GOT3 (cell line): ENCODE measurements at regions not wholly inside any gene's neighbourhood (a gene's known extent, or its start where the extent isn't known, plus 50 kb on each side); places are given as distances from the start of the nearest gene placed in this dataset.
"Not testable (repeated sequence)": the region's sequence is repeated elsewhere in the genome, so short reads cannot be mapped to it uniquely, and the experiment has no call there.

ENCODE experiments used
- DNase-seq: peaks from one replicate; lab custom pipeline; 2025; ENCODE audit warnings: mixed read lengths; lab: John Stamatoyannopoulos, UW

DNA sequence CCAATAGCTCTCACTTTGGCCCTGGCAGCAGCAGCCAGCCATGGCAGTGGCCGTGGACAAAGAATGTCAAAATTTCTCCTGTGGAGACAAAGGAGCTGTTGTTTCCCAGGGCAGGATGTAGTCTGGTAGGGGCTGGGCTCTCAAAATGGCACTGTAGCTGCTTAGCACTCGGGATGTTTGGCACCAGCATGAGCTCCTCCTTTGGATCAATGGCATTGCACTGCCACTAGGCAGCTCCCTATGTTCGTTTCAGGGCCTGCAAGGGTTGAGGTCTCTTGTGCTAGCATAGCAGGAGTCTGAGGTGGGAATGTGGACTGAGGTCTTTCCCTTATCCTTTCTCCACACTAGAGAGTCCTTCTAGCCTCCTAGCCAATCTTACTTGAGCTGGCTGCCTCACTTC is 948.8 kb upstream of the FAM98A start:
- no peak for DNase-seq

DNA sequence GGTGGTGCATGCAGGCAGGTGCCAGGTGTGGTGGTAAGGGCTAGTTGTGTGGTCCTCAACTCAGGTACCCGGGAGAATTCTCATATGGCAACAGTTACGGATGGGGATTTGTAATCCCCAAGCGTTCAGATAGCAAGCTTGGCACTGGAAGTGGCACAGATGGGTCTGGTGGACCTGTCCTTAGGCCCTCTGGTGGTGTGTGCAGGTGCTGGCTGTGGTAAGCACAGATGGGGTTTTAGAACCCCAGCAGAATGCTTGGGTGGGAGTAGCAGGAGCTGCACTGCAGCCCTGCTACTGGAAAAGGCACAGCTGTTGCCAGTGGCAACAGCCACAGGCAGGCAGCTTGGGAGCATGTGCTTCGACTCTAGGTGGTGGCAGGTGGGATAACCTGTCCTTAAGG is 948.2 kb upstream of the FAM98A start:
- no peak for DNase-seq

- no peak for DNase-seq
Measured at GRCh38 chr2:34545486-34546136, 946.5 kb upstream of the FAM98A start.

GRCh38 chr2:34534761-34535160 is 935.7 kb upstream of the FAM98A start:
- DNase-seq = no peak

- no peak for DNase-seq
Measured at GRCh38 chr2:34534341-34534740, 935.2 kb upstream of the FAM98A start.

DNA sequence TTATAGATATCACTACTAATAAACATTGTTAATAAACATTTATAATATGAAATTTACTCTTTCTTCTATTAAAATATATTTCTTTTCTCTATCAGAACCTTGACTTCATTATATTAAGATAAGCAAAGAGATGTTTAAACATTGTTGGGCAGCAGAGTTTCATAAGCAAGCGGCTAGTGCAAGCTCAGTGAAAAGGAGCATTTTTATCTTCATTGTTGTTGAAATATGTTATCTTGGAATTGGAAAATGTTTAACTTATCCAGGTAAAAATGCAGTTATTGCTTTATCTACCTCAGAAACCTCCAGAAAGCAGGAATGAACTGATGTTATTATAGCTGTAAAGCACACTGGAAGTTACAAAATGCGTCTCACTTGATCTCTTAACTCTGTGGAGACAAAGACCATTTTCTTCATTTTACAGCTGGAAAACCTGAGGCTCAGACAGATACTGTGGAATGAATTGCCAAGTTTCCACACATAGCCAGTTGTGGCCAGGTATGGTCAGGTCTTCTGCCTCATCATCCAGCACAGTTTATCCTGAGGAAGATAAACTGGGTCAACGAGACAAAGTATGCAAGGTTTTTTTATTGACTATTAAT is 934.6 kb upstream of the FAM98A start:
- DNase-seq = no peak

GRCh38 chr2:34529965-34530364 is 930.9 kb upstream of the FAM98A start:
- DNase-seq = no peak

- no peak for DNase-seq
Measured at GRCh38 chr2:34523958-34524514, 924.9 kb upstream of the FAM98A start.

- no peak for DNase-seq
Measured at GRCh38 chr2:34519659-34520058, 920.6 kb upstream of the FAM98A start.

GRCh38 chr2:34498561-34498960 is 899.5 kb upstream of the FAM98A start:
- no peak for DNase-seq

DNA sequence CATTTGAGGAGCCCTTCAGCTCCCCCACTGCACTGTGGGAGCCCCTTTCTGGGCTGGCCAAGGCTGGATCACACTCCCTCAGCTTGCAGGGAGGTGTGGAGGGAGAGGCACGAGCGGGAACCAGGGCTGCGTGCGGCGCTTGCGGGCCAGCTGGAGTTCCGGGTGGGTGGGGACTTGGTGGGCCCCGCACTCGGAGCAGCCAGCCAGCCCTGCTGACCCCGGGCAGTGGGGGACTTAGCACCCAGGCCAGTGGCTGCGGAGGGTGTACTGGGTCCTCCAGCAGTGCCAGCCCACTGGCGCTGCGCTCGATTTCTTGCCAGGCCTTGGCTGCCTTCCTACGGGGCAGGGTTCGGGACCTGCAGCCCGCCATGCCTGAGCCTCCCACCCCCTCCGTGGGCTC is 895.1 kb upstream of the FAM98A start:
- DNase-seq = not testable (repeated sequence)

DNA sequence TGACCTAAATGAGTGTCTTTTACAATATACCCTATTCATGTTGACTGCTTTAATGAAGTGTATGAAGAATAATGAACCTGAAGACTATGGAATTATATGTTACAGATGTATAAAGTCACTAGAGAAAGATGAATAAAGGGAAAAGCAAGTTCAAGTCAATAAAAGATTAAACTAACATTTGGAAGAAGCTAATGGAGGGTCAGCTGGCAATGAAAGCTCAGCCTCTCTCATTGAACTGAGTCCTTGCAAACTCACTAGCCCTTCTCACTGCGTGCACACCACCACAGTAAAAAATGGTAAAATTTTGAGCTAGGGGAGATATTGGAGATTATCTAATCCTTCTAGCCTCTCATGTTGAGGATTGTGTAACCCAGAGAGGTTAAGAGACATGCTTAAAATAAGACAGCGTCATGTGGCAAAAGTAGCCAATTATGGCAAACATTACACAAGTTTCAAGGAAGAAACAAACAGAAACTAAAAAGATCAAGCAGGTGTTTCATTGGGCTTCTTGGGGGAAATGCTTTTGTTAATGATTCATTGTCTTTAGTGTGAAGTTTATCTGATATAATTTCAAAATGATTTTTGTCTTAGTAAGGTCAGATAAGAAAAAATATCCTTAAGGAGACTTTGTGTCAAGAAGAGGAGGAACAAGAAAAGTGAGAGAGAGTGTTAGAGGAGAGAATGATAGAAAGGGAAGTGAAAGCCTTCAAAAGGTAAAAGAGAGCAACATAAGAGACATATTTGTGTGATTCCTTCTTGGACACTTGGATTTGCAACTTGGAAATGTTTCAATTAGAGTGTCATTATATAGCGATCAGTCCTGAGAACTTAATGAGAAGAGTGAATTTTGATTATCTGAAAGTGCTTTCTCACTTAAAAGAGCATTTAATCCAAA is 893.7 kb upstream of the FAM98A start:
- DNase-seq = no peak

GRCh38 chr2:34486965-34487364 is 887.9 kb upstream of the FAM98A start:
- no peak for DNase-seq

DNA sequence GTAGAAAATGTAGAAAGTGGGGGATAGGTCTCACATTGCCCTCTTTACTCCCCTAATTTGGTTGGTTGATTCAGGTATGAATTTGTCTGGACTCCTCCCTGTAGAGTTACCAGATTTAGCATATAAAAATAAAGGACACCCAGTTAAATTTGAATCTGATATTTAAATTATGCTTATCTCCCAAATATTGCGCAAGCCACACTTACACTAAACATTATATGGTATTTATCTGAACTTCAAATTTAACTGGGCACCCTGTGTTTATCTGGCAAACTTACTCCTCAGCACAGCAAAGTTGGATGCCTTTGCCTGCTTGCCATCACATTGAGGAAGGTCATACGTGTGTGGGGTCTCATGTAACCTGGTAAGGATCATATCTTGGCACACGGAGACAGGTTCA is 882.4 kb upstream of the FAM98A start:
- DNase-seq = no peak

DNA sequence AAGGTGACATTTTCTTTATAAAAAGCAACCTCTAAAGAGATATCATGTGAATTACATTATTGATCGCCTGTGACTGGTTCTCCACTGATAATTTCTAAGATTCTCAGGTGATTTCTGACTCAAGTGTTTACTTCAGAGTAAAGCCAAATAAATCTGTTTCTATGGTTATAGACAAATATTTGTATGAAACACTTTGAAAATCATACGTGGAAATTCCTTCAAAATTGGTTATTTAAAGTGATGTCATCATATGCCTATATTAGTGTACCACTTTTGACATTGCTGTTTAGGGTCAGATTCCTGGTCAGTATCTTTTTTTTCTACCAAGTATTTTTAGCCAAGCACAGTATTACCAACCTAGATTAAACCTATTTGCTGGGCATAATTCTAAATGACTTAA is 881.3 kb upstream of the FAM98A start:
- DNase-seq = no peak

- no peak for DNase-seq
Measured at GRCh38 chr2:34475156-34475555, 876.1 kb upstream of the FAM98A start.

GRCh38 chr2:34474646-34475045 is 875.5 kb upstream of the FAM98A start:
- no peak for DNase-seq

DNA sequence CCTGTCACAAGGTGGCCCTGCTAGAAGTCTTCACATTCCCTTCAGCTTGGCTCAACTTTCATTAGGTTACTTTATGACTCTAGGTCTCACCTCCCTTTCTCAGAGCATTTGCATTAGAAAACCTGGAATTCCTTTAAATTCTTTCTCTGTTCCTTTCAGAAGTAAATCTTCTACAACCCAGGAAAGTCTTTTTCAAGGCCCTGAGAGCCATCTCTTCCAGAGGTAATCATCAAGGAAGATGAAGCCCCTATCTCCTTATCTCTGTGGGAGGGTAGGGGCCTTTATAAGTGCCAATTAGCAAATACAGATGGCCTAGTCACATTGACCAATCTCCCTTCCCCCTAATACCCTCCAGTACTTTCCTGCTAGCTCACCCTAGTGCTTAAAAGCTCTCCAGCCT is 848.0 kb upstream of the FAM98A start:
- no peak for DNase-seq

DNA sequence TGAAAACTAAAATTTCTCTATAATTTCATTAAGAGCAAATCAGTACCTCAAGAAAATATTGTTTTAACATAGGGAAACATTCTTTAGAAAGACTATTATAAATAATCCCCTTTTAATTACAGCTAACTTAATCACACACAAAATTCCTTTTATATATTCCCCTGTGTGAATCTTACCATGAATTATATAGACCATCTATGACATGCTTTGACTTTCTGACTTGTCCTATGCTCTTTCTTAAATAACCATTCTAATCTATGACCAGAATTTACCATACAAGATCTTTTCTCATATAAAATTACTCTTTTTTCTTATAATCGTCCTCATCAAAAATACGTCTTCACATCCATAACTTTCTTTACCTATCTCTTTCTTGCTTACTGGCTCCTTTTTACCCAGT is 824.2 kb upstream of the FAM98A start:
- no peak for DNase-seq

GRCh38 chr2:34419856-34420255 is 820.8 kb upstream of the FAM98A start:
- no peak for DNase-seq

GRCh38 chr2:34416856-34417255 is 817.8 kb upstream of the FAM98A start:
- DNase-seq = no peak

DNA sequence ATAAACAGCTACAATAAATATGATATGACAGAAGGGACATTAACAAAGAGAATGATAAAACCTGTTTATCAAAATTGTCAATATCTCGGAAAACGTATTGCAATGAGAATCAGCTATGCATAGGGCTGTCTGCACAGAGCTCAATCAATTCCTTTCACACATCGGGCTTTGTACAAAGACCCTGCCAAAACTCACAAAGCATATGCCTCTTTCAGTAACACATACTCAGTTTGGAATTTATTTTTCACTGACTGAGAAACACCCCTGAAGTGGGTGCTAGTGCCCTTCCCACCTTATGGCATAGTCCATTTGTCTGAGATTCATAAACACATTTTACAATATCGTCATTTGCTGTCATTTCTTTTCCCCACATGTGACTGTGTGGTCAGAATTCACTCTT is 815.8 kb upstream of the FAM98A start:
- no peak for DNase-seq

DNA sequence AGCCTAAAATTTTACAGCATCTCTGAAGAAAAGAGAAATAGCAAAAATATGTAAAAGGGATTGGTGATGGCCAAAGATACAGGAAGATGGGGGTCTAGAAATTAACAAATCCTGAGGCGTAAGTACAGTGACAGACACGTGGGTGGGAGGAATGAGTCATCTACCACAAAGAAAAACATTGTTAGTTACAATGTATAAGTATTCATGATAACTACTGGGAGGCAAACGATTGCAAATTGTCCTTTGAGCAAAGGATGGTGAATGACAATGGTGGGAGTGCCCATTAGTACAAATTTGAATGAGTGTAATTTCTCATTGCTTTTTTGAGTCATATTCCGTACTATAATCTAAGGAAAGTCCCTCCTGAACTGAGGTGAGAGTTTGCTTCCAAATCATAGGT is 809.0 kb upstream of the FAM98A start:
- no peak for DNase-seq
